OCI-LY1 (cell line): ENCODE measurements at regions not wholly inside any gene's neighbourhood (a gene's known extent, or its start where the extent isn't known, plus 50 kb on each side); places are given as distances from the start of the nearest gene placed in this dataset.

Experiments used
- H2AFZ ChIP-seq: fragments of 200-600 bp; sonication (generic), shearing (Covaris generic); 2 replicates; pipeline ENCODE4 v1.6.0; 2014; ENCODE audit warnings: antibody characterized with exemption, mild to moderate bottlenecking, low read length
- H3F3A ChIP-seq: fragments of 200-600 bp; sonication (generic), shearing (Covaris generic); 2 replicates; pipeline ENCODE4 v1.6.0; 2014; ENCODE audit warnings: mild to moderate bottlenecking, antibody characterized with exemption, low read length, moderate library complexity; ENCODE audit not compliant: insufficient read depth
- H3K27ac ChIP-seq: fragments of 200-600 bp; sonication (generic); 2 replicates; pipeline ENCODE4 v1.5.1; 2014; ENCODE audit warnings: low read length, mixed run types, mild to moderate bottlenecking, low read depth; ENCODE audit not compliant: poor library complexity, severe bottlenecking
- H3K27me3 ChIP-seq: fragments of 200-600 bp; sonication (generic); 2 replicates; pipeline ENCODE4 v1.6.0; 2014; ENCODE audit warnings: antibody characterized with exemption, mild to moderate bottlenecking, low read length, moderate library complexity; ENCODE audit not compliant: insufficient read depth
- H3K36me3 ChIP-seq: fragments of 200-600 bp; sonication (generic); 2 replicates; pipeline ENCODE4 v1.6.1; 2014; ENCODE audit warnings: mild to moderate bottlenecking, antibody characterized with exemption, low read length, moderate library complexity, mixed read lengths; ENCODE audit not compliant: insufficient read depth
- H3K4me1 ChIP-seq: fragments of 200-600 bp; sonication (generic); 2 replicates; pipeline ENCODE4 v1.5.1; 2014; ENCODE audit warnings: mild to moderate bottlenecking, low read length, moderate library complexity; ENCODE audit not compliant: insufficient read depth, severe bottlenecking
- H3K4me2 ChIP-seq: fragments of 200-600 bp; sonication (generic), shearing (Covaris generic); 2 replicates; pipeline ENCODE4 v1.6.1; 2014; ENCODE audit warnings: low read length
- H3K4me3 ChIP-seq: fragments of 200-600 bp; sonication (generic); 2 replicates; pipeline ENCODE4 v1.5.1; 2014; ENCODE audit warnings: low read length, low read depth, mild to moderate bottlenecking, mixed read lengths; ENCODE audit not compliant: poor library complexity, severe bottlenecking
- H3K79me2 ChIP-seq: fragments of 200-600 bp; shearing (Covaris generic); 2 replicates; pipeline ENCODE4 v1.6.1; 2016; ENCODE audit warnings: mixed run types, low read length, mixed read lengths; ENCODE audit not compliant: insufficient read depth
- H3K9ac ChIP-seq: fragments of 200-600 bp; sonication (generic), shearing (Covaris generic); 2 replicates; pipeline ENCODE4 v1.6.1; 2014; ENCODE audit warnings: mild to moderate bottlenecking, low read length, mixed read lengths
- H3K9me2 ChIP-seq: fragments of 200-600 bp; sonication (generic), shearing (Covaris generic); 2 replicates; pipeline ENCODE4 v1.6.1; 2014; ENCODE audit warnings: low read depth, mild to moderate bottlenecking, low read length, mixed read lengths
- H3K9me3 ChIP-seq: fragments of 200-600 bp; shearing (Covaris generic); 2 replicates; pipeline ENCODE4 v1.6.1; 2014; ENCODE audit warnings: low read length, mixed read lengths
- H4K20me1 ChIP-seq: fragments of 200-600 bp; sonication (generic), shearing (Covaris generic); 2 replicates; pipeline ENCODE4 v1.6.0; 2016; ENCODE audit warnings: mild to moderate bottlenecking, low read length; ENCODE audit not compliant: insufficient read depth
- EZH2 ChIP-seq: fragments of 200-600 bp; sonication (generic), shearing (Covaris generic); IDR thresholded peaks from 2 replicates; pipeline ENCODE4 v1.8.0; 2017; ENCODE audit warnings: borderline replicate concordance, mixed run types, mild to moderate bottlenecking, antibody characterized with exemption, low read length, moderate library complexity, mixed read lengths
- TF ChIP-seq, protein P1 (sequence below): fragments of 200-600 bp; sonication (generic), shearing (Covaris generic); IDR thresholded peaks from 2 replicates; pipeline ENCODE4 v1.5.1; 2017; ENCODE audit warnings: mild to moderate bottlenecking, antibody characterized with exemption, low read length, moderate library complexity, mixed read lengths

DNA sequence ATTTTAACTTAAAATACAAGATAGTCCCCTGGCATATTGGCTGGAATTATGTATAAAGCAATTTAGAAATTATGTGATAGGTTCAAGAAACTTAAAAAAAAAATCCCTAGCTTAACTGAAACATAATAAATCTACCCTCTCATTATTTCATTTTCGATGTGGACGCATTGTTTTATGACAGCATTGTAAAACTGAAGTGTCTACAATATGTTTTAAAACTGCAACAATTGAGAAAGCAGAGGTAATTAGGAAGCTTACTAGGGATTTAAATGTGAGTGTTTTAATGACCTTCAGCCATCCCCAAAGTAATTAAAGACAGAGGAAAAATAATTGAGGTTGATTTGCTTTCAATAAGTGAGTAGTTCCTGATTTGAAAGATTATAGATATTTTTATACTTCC is 776.0 kb downstream of the TBC1D32 start:
- no peaks in the 10 kb centered on the region for H3K4me1 ChIP-seq
- no peak overlapping the region for H3K9ac ChIP-seq
- no peaks in the 10 kb centered on the region for H3K9me2 ChIP-seq
- no peak for TF ChIP-seq EZH2
- H4K20me1 ChIP-seq: no peaks in the 10 kb centered on the region
- no peak overlapping the region for H2AFZ ChIP-seq
- H3F3A ChIP-seq: no peaks in the 10 kb centered on the region
- H3K79me2 ChIP-seq: no peaks in the 10 kb centered on the region
- no peak overlapping the region for H3K4me2 ChIP-seq
- H3K4me3 ChIP-seq: no peak overlapping the region
- H3K9me3 ChIP-seq: no peaks in the 10 kb centered on the region
- no peaks in the 10 kb centered on the region for H3K36me3 ChIP-seq
- H3K27me3 ChIP-seq: no peaks in the 10 kb centered on the region
- H3K27ac ChIP-seq: no peak overlapping the region

DNA sequence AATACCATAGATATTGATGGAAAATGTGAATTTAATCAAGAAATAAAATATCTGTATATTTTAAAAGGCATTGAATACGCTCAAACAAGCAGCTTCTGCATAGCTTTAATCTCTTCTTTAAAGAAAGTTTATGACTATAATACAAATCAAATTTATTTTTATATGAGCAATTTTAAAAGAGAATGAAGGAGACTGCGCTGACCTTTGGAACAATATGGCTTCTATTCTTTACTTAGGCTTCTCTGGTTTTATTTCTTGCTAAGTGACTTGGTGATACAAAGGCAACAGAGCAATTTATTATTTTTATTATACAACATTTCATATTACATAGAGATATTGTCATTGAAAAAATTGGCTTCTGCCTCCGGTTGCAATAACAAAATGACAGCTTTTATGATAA is 776.7 kb downstream of the TBC1D32 start:
- Histone ChIP-seq H3K4me2 (no peak overlapping the region), H3K27ac (no peak overlapping the region), H3K4me3 (no peak overlapping the region), H3F3A (no peaks in the 10 kb centered on the region), H3K27me3 (no peaks in the 10 kb centered on the region), H3K4me1 (no peaks in the 10 kb centered on the region), H3K36me3 (no peaks in the 10 kb centered on the region), H2AFZ (no peak overlapping the region), H3K79me2 (no peaks in the 10 kb centered on the region), H3K9me2 (no peaks in the 10 kb centered on the region), H3K9me3 (no peaks in the 10 kb centered on the region), H4K20me1 (no peaks in the 10 kb centered on the region), H3K9ac (no peak overlapping the region)
- no peak for TF ChIP-seq EZH2
- TF ChIP-seq, protein P1, sequence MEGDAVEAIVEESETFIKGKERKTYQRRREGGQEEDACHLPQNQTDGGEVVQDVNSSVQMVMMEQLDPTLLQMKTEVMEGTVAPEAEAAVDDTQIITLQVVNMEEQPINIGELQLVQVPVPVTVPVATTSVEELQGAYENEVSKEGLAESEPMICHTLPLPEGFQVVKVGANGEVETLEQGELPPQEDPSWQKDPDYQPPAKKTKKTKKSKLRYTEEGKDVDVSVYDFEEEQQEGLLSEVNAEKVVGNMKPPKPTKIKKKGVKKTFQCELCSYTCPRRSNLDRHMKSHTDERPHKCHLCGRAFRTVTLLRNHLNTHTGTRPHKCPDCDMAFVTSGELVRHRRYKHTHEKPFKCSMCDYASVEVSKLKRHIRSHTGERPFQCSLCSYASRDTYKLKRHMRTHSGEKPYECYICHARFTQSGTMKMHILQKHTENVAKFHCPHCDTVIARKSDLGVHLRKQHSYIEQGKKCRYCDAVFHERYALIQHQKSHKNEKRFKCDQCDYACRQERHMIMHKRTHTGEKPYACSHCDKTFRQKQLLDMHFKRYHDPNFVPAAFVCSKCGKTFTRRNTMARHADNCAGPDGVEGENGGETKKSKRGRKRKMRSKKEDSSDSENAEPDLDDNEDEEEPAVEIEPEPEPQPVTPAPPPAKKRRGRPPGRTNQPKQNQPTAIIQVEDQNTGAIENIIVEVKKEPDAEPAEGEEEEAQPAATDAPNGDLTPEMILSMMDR: no peak

DNA sequence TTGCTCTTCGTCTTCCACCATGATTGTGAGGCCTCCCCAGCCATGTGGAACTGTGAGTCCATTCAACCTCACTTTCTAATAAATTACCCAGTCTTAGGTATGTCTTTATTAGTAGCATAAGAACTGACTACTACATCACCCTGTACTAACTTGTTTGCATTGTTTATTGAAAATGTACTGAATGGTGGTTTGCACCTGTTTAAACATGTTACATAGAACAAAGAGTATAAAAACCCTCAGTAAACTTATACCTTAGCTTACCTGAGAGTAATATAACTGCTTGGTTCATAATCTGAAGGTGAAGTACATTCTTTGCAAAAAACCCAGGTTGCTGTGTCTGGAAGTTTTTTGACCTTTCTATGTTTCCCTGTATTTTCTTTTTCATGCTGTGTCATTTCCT is 777.8 kb downstream of the TBC1D32 start:
- Histone ChIP-seq H3K4me1 (no peaks in the 10 kb centered on the region), H3K4me3 (no peak overlapping the region), H2AFZ (no peak overlapping the region), H3K4me2 (no peak overlapping the region), H4K20me1 (no peaks in the 10 kb centered on the region), H3K27ac (no peak overlapping the region), H3F3A (no peaks in the 10 kb centered on the region), H3K9me2 (no peaks in the 10 kb centered on the region), H3K27me3 (no peaks in the 10 kb centered on the region), H3K79me2 (no peaks in the 10 kb centered on the region), H3K9ac (no peak overlapping the region), H3K36me3 (no peaks in the 10 kb centered on the region), H3K9me3 (no peaks in the 10 kb centered on the region)
- no peak for TF ChIP-seq EZH2
- TF ChIP-seq, protein P1: no peak

DNA sequence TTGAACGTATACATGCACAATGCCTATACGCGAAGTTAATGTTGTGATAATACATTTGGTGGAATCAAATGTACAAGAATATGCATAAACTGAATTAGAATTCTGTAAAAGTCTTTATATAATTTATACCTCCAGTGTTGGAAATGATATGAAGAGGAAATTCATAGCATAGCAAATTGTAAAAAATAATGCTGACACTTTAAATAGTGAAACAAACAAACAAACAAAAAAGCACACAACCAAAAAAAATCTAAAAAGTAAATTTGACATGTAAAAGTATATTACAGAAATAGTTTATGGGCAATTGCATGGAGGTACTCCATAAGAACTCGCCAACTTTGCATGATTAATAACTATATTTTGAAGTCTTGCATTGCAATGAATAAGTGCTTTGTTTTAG is 780.9 kb downstream of the TBC1D32 start:
- Histone ChIP-seq H4K20me1 (no peaks in the 10 kb centered on the region), H3K4me1 (no peaks in the 10 kb centered on the region), H3K27ac (no peak overlapping the region), H3K27me3 (no peaks in the 10 kb centered on the region), H3K4me2 (no peak overlapping the region), H2AFZ (no peak overlapping the region), H3F3A (no peaks in the 10 kb centered on the region), H3K9me2 (no peaks in the 10 kb centered on the region), H3K79me2 (no peaks in the 10 kb centered on the region), H3K36me3 (no peaks in the 10 kb centered on the region), H3K9me3 (no peaks in the 10 kb centered on the region), H3K4me3 (no peak overlapping the region), H3K9ac (no peak overlapping the region)
- TF ChIP-seq, protein P1: no peak
- no peak for TF ChIP-seq EZH2
